NOMO-1 (cell line): ENCODE measurements at regions not wholly inside any gene's neighbourhood (a gene's known extent, or its start where the extent isn't known, plus 50 kb on each side); places are given as distances from the start of the nearest gene placed in this dataset.

Experiments used
- DNase-seq, 2 experiments: peaks; one replicate each; lab custom pipeline; 2025; ENCODE audit not compliant: unreplicated experiment in 2 of 2; lab: John Stamatoyannopoulos, UW

- no peak for DNase-seq
These were observed 53.7 kb upstream of the RBPJ start for GRCh38 chr4:26267087-26267486.

DNA sequence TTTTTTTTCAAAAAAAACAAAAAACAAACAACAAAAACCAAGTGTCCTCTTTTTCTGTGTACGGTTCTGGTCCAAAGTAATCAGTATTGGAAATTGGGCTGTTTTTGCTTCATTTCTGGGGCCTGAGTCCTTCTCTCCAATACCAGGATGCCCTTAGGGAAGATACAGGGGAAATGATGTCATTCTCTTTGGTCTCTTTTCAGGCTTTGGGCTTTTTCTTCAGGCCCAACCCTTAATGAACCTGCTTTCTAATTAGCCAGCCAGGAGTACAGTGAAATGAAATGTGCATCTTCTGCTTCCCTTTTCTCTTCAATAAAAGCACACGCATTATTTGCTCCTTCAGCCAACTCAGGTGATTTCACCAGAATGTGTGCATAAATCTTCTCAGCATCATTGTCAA, 52.6 kb upstream of the RBPJ start:
- peak; percentile 35 to 61 for DNase-seq

DNA sequence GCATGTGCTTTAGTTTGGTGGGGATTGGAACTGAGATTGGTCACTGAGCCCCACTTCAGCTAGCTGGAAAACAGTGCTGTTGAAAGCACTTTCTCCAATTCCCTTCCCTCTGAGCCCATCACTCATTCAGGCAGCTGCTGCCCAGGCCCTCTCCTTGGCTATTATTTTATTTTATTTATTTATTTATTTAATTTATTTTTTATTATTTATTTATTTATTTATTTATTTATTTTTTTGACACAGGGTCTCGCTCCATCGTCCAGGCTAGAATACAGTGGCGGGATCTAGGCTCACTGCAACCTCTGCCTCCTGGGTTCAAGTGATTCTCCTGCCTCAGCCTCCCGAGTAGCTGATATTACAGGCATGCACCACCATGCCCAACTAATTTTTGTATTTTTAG, 51.8 kb upstream of the RBPJ start:
- no peak for DNase-seq
